ENCODE measurements at regions not wholly inside any gene's neighbourhood (a gene's known extent, or its start where the extent isn't known, plus 50 kb on each side); places are given as distances from the start of the nearest gene placed in this dataset.

DNA sequence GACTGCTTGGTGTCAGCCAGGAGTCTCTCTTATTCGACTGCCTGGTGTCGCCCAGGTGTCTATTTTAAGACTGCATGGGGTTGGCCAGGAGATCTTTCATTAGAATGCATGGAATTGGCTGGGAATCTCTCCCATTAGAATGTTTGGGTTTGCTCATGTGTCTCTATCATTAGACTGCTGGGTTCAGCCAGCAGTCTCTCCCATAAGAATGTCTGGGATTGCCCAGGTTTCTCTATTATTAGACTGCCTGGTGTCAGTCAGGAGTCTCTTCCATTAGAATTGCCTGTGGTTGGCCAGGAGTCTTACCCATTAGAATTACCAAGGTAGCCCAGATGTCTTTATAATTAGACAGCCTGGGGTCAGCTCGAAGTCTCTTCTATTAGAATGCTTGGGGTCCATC, 1496.0 kb downstream of the UQCRFS1 start:
- TF ChIP-seq, protein P1, sequence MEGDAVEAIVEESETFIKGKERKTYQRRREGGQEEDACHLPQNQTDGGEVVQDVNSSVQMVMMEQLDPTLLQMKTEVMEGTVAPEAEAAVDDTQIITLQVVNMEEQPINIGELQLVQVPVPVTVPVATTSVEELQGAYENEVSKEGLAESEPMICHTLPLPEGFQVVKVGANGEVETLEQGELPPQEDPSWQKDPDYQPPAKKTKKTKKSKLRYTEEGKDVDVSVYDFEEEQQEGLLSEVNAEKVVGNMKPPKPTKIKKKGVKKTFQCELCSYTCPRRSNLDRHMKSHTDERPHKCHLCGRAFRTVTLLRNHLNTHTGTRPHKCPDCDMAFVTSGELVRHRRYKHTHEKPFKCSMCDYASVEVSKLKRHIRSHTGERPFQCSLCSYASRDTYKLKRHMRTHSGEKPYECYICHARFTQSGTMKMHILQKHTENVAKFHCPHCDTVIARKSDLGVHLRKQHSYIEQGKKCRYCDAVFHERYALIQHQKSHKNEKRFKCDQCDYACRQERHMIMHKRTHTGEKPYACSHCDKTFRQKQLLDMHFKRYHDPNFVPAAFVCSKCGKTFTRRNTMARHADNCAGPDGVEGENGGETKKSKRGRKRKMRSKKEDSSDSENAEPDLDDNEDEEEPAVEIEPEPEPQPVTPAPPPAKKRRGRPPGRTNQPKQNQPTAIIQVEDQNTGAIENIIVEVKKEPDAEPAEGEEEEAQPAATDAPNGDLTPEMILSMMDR (IDR thresholded peaks at IDR 0.05; ENCODE audit: insufficient read depth, low read length): no peak
- no peak for TF ChIP-seq POLR2AphosphoS5 (IDR thresholded peaks at IDR 0.05; ENCODE audit: low read depth)
- TF ChIP-seq GABPA (IDR thresholded peaks at IDR 0.05; ENCODE audit: low read depth): no peak
- TF ChIP-seq, protein P2, sequence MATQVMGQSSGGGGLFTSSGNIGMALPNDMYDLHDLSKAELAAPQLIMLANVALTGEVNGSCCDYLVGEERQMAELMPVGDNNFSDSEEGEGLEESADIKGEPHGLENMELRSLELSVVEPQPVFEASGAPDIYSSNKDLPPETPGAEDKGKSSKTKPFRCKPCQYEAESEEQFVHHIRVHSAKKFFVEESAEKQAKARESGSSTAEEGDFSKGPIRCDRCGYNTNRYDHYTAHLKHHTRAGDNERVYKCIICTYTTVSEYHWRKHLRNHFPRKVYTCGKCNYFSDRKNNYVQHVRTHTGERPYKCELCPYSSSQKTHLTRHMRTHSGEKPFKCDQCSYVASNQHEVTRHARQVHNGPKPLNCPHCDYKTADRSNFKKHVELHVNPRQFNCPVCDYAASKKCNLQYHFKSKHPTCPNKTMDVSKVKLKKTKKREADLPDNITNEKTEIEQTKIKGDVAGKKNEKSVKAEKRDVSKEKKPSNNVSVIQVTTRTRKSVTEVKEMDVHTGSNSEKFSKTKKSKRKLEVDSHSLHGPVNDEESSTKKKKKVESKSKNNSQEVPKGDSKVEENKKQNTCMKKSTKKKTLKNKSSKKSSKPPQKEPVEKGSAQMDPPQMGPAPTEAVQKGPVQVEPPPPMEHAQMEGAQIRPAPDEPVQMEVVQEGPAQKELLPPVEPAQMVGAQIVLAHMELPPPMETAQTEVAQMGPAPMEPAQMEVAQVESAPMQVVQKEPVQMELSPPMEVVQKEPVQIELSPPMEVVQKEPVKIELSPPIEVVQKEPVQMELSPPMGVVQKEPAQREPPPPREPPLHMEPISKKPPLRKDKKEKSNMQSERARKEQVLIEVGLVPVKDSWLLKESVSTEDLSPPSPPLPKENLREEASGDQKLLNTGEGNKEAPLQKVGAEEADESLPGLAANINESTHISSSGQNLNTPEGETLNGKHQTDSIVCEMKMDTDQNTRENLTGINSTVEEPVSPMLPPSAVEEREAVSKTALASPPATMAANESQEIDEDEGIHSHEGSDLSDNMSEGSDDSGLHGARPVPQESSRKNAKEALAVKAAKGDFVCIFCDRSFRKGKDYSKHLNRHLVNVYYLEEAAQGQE (IDR thresholded peaks at IDR 0.05; ENCODE audit: insufficient replicate concordance, low read depth): no peak
